ENCODE measurements at regions not wholly inside any gene's neighbourhood (a gene's known extent, or its start where the extent isn't known, plus 50 kb on each side); places are given as distances from the start of the nearest gene placed in this dataset.

GRCh38 chr6:130752267-130752666, 74.9 kb upstream of the SMLR1 start:
- no peak for TF ChIP-seq EZH2 (IDR thresholded peaks at IDR 0.05)
- TF ChIP-seq POLR2AphosphoS5 (IDR thresholded peaks at IDR 0.05; ENCODE audit: borderline replicate concordance, low read depth, low read length): no peak
- TF ChIP-seq FOXP2 (optimal IDR thresholded peaks at IDR 0.05; ENCODE audit: control extremely low read depth, extremely low read length, insufficient read depth): no peak
